Smooth muscle cell (in vitro differentiated cells): ENCODE measurements at regions not wholly inside any gene's neighbourhood (a gene's known extent, or its start where the extent isn't known, plus 50 kb on each side); places are given as distances from the start of the nearest gene placed in this dataset.

Experiments used
- DNase-seq: peaks from one replicate; lab custom pipeline; 2025; ENCODE audit not compliant: unreplicated experiment; lab: John Stamatoyannopoulos, UW
- H2AFZ ChIP-seq: fragments of 200-600 bp; sonication (generic); 2 replicates; pipeline ENCODE4 v1.6.0; 2016; ENCODE audit warnings: antibody characterized with exemption, low read depth, mild to moderate bottlenecking
- H3F3A ChIP-seq: fragments of 200-600 bp; sonication (generic); 2 replicates; pipeline ENCODE4 v1.6.0; 2017; ENCODE audit warnings: antibody characterized with exemption, low read depth
- H3K27ac ChIP-seq: fragments of 200-600 bp; sonication (generic); 2 replicates; pipeline ENCODE4 v1.5.1; 2016; ENCODE audit warnings: low read depth, mild to moderate bottlenecking
- H3K27me3 ChIP-seq: fragments of 200-600 bp; sonication (generic); 2 replicates; pipeline ENCODE4 v1.6.1; 2016; ENCODE audit warnings: low read depth, mild to moderate bottlenecking
- H3K36me3 ChIP-seq: fragments of 200-600 bp; sonication (generic); 2 replicates; pipeline ENCODE4 v1.5.1; 2016; ENCODE audit warnings: low read depth
- H3K4me1 ChIP-seq: fragments of 200-600 bp; sonication (generic); 2 replicates; pipeline ENCODE4 v1.5.1; 2016; ENCODE audit warnings: low read depth
- H3K4me2 ChIP-seq: fragments of 200-600 bp; sonication (generic); 2 replicates; pipeline ENCODE4 v1.6.0; 2016; ENCODE audit warnings: mild to moderate bottlenecking
- H3K4me3 ChIP-seq: fragments of 200-600 bp; sonication (generic); 2 replicates; pipeline ENCODE4 v1.5.1; 2016; ENCODE audit warnings: mild to moderate bottlenecking
- H3K79me2 ChIP-seq: fragments of 200-600 bp; sonication (generic); 2 replicates; pipeline ENCODE4 v1.6.0; 2016; ENCODE audit warnings: low read depth, mild to moderate bottlenecking
- H3K9ac ChIP-seq: fragments of 200-600 bp; sonication (generic); 2 replicates; pipeline ENCODE4 v1.6.0; 2016; ENCODE audit warnings: low read depth
- H3K9me3 ChIP-seq: fragments of 200-600 bp; sonication (generic); replicated peaks from 2 replicates; pipeline ENCODE4 v1.5.1; 2016; ENCODE audit warnings: low read depth
- H4K20me1 ChIP-seq: fragments of 200-600 bp; sonication (generic); 2 replicates; pipeline ENCODE4 v1.6.0; 2016; ENCODE audit warnings: low read depth
- CTCF ChIP-seq: fragments of 200-600 bp; sonication (generic); IDR thresholded peaks from 2 replicates; pipeline ENCODE4 v1.5.1; 2017; ENCODE audit warnings: borderline replicate concordance, mild to moderate bottlenecking, antibody characterized with exemption; ENCODE audit not compliant: insufficient read depth, poor library complexity, severe bottlenecking
- WGBS: methylation state at CpG from one replicate; pipeline ENCODE4 v1.1.7; 2016; ENCODE audit warnings: low lambda C conversion rate; 5-methylcytosine and 5-hydroxymethylcytosine counted together

GRCh38 chr4:176563591-176563990 is 229.1 kb downstream of the VEGFC start:
- Histone ChIP-seq H3K4me1 (no peaks in the 10 kb centered on the region), H3K79me2 (no peaks in the 10 kb centered on the region), H3K36me3 (no peaks in the 10 kb centered on the region), H3K4me3 (no peak overlapping the region), H4K20me1 (no peaks in the 10 kb centered on the region), H3K9ac (no peak overlapping the region), H3K4me2 (no peak overlapping the region), H3F3A (no peaks in the 10 kb centered on the region), H2AFZ (no peak overlapping the region), H3K9me3 (no peaks in the 10 kb centered on the region), H3K27ac (no peak overlapping the region), H3K27me3 (no peaks in the 10 kb centered on the region)
- WGBS: 80% methylated on average over 4 of the region's 4 CpGs
- no peak for TF ChIP-seq CTCF
- DNase-seq: no peak

GRCh38 chr4:176565049-176565448 is 227.7 kb downstream of the VEGFC start:
- Histone ChIP-seq H3K4me3 (no peak overlapping the region), H3K9me3 (no peaks in the 10 kb centered on the region), H3K27ac (no peak overlapping the region), H3K4me2 (no peak overlapping the region), H3K9ac (no peak overlapping the region), H4K20me1 (no peaks in the 10 kb centered on the region), H3K27me3 (no peaks in the 10 kb centered on the region), H3F3A (no peaks in the 10 kb centered on the region), H2AFZ (no peak overlapping the region), H3K4me1 (no peaks in the 10 kb centered on the region), H3K79me2 (no peaks in the 10 kb centered on the region), H3K36me3 (no peaks in the 10 kb centered on the region)
- TF ChIP-seq CTCF: no peak
- 84% methylated on average over 2 of the region's 2 CpGs for WGBS
- no peak for DNase-seq

- no peak overlapping the region for H3K9ac ChIP-seq
- WGBS: 59% methylated on average over 3 of the region's 3 CpGs
- no peaks in the 10 kb centered on the region for H3K27me3 ChIP-seq
Measured at GRCh38 chr4:176566769-176567168, 226.0 kb downstream of the VEGFC start.

More at GRCh38 chr4:176566769-176567168, 226.0 kb downstream of the VEGFC start:
- Histone ChIP-seq H3K36me3 (no peaks in the 10 kb centered on the region), H3K4me3 (no peak overlapping the region), H3K4me1 (no peaks in the 10 kb centered on the region), H3K9me3 (no peaks in the 10 kb centered on the region), H3K79me2 (no peaks in the 10 kb centered on the region), H3K4me2 (no peak overlapping the region), H2AFZ (no peak overlapping the region), H4K20me1 (no peaks in the 10 kb centered on the region), H3K27ac (no peak overlapping the region), H3F3A (no peaks in the 10 kb centered on the region)
- no peak for DNase-seq
- no peak for TF ChIP-seq CTCF
